ENCODE measurements at regions not wholly inside any gene's neighbourhood (a gene's known extent, or its start where the extent isn't known, plus 50 kb on each side); places are given as distances from the start of the nearest gene placed in this dataset.

DNA sequence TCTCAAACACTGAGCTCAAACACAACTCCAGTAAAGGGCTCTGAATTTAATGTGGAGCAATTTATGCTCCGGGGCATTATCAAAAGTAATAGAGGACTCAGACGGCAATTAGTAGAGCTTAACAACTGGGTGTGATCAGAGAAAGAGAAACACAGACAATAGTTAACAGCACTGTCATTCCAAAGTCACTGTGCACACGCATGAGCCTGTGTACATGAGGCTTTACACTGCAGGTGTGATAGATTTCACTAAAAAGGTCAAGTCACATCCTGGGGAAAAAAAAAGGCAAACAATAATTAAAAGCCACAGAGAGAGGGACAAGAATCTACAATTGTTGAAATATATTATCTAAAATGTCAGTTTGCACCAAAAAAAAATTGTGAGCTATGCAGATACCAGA lies 956.5 kb downstream of the CDH18 start:
- H3K27ac ChIP-seq (ENCODE audit: extremely low read depth, low read depth, low read length), result no peak overlapping the region
- H3K9me3 ChIP-seq (ENCODE audit: control insufficient read depth, insufficient read depth, low read depth, low read length), result no peaks in the 10 kb centered on the region
- H3K36me3 ChIP-seq (ENCODE audit: control insufficient read depth in 2 of 2, insufficient read depth in 1 of 2, low read length in 2 of 2), result no peaks in the 10 kb centered on the region
- H3K4me1 ChIP-seq (ENCODE audit: control insufficient read depth, insufficient read depth, low read length), result no peaks in the 10 kb centered on the region
- TF ChIP-seq, protein P1, sequence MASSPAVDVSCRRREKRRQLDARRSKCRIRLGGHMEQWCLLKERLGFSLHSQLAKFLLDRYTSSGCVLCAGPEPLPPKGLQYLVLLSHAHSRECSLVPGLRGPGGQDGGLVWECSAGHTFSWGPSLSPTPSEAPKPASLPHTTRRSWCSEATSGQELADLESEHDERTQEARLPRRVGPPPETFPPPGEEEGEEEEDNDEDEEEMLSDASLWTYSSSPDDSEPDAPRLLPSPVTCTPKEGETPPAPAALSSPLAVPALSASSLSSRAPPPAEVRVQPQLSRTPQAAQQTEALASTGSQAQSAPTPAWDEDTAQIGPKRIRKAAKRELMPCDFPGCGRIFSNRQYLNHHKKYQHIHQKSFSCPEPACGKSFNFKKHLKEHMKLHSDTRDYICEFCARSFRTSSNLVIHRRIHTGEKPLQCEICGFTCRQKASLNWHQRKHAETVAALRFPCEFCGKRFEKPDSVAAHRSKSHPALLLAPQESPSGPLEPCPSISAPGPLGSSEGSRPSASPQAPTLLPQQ (tag by site-specific recombination; IDR thresholded peaks at IDR 0.05), result no peak
- TF ChIP-seq, protein P2, sequence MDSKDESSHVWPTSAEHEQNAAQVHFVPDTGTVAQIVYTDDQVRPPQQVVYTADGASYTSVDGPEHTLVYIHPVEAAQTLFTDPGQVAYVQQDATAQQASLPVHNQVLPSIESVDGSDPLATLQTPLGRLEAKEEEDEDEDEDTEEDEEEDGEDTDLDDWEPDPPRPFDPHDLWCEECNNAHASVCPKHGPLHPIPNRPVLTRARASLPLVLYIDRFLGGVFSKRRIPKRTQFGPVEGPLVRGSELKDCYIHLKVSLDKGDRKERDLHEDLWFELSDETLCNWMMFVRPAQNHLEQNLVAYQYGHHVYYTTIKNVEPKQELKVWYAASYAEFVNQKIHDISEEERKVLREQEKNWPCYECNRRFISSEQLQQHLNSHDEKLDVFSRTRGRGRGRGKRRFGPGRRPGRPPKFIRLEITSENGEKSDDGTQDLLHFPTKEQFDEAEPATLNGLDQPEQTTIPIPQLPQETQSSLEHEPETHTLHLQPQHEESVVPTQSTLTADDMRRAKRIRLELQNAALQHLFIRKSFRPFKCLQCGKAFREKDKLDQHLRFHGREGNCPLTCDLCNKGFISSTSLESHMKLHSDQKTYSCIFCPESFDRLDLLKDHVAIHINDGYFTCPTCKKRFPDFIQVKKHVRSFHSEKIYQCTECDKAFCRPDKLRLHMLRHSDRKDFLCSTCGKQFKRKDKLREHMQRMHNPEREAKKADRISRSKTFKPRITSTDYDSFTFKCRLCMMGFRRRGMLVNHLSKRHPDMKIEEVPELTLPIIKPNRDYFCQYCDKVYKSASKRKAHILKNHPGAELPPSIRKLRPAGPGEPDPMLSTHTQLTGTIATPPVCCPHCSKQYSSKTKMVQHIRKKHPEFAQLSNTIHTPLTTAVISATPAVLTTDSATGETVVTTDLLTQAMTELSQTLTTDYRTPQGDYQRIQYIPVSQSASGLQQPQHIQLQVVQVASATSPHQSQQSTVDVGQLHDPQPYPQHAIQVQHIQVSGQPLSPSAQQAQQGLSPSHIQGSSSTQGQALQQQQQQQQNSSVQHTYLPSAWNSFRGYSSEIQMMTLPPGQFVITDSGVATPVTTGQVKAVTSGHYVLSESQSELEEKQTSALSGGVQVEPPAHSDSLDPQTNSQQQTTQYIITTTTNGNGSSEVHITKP (tag by site-specific recombination; IDR thresholded peaks at IDR 0.05), result no peak
- TF ChIP-seq TRIM28 (IDR thresholded peaks at IDR 0.05; ENCODE audit: borderline replicate concordance, low read length) (no peak), ZBTB17 (tag by site-specific recombination; IDR thresholded peaks at IDR 0.05) (no peak), ZSCAN30 (tag by site-specific recombination; IDR thresholded peaks at IDR 0.05) (no peak), ZNF510 (tag by site-specific recombination; IDR thresholded peaks at IDR 0.05; ENCODE audit: insufficient replicate concordance) (no peak), ZNF146 (tag by site-specific recombination; IDR thresholded peaks at IDR 0.05) (no peak), SCRT2 (tag by site-specific recombination; IDR thresholded peaks at IDR 0.05) (no peak), ZFHX2 (tag by site-specific recombination; conservative IDR thresholded peaks at IDR 0.05) (no peak), ZNF792 (tag by site-specific recombination; IDR thresholded peaks at IDR 0.05) (no peak), ZNF169 (tag by site-specific recombination; IDR thresholded peaks at IDR 0.05) (no peak), ZNF664 (tag by site-specific recombination; IDR thresholded peaks at IDR 0.05) (no peak), ZNF76 (tag by site-specific recombination; IDR thresholded peaks at IDR 0.05; ENCODE audit: borderline replicate concordance, low read depth) (no peak)
- TF ChIP-seq, protein P3, sequence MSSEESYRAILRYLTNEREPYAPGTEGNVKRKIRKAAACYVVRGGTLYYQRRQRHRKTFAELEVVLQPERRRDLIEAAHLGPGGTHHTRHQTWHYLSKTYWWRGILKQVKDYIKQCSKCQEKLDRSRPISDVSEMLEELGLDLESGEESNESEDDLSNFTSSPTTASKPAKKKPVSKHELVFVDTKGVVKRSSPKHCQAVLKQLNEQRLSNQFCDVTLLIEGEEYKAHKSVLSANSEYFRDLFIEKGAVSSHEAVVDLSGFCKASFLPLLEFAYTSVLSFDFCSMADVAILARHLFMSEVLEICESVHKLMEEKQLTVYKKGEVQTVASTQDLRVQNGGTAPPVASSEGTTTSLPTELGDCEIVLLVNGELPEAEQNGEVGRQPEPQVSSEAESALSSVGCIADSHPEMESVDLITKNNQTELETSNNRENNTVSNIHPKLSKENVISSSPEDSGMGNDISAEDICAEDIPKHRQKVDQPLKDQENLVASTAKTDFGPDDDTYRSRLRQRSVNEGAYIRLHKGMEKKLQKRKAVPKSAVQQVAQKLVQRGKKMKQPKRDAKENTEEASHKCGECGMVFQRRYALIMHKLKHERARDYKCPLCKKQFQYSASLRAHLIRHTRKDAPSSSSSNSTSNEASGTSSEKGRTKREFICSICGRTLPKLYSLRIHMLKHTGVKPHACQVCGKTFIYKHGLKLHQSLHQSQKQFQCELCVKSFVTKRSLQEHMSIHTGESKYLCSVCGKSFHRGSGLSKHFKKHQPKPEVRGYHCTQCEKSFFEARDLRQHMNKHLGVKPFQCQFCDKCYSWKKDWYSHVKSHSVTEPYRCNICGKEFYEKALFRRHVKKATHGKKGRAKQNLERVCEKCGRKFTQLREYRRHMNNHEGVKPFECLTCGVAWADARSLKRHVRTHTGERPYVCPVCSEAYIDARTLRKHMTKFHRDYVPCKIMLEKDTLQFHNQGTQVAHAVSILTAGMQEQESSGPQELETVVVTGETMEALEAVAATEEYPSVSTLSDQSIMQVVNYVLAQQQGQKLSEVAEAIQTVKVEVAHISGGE (tag by site-specific recombination; conservative IDR thresholded peaks at IDR 0.05; ENCODE audit: low read depth), result no peak
- no peak overlapping the region for H3K4me3 ChIP-seq (ENCODE audit: low read depth, low read length)
- POLR2A ChIA-PET, result no interaction called here
- CTCF ChIA-PET, result interaction anchor here (0.7 kb wide), 1 partner anchor 42 kb away, joined by 3 read pairs; no protein-coding TSS in a partner anchor

DNA sequence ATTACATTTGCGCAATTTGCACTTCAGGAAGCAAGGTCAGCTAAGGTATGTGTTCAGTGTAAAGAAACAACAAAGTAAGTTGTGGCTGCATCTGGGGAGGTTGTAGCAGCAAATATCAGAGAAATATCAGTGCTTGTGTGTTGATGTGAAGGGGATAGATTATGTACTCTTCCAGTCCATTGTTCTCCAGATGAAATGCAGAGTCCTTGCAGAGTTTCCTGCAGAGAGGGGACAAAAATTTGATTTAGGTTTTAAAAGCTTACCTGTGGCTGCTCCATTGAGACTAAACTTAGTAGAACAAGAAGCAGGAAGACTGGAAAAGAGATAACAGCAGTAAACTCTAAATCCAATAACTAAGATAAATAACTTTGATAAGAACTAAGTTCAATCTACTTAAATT lies 952.2 kb downstream of the CDH18 start:
- no peaks in the 10 kb centered on the region for H3K36me3 ChIP-seq (ENCODE audit: control insufficient read depth in 2 of 2, insufficient read depth in 1 of 2, low read length in 2 of 2)
- no peak overlapping the region for H3K4me3 ChIP-seq (ENCODE audit: low read depth, low read length)
- H3K27ac ChIP-seq (ENCODE audit: extremely low read depth, low read depth, low read length), result no peak overlapping the region
- TF ChIP-seq HOXA7 (CRISPR knock-in tag; IDR thresholded peaks at IDR 0.05; ENCODE audit: borderline replicate concordance), result no peak
- no peak for TF ChIP-seq ZNF292 (tag by site-specific recombination; IDR thresholded peaks at IDR 0.05; ENCODE audit: borderline replicate concordance, low read depth)
- TF ChIP-seq ZNF521 (tag by site-specific recombination; IDR thresholded peaks at IDR 0.05), result no peak
- no peak for TF ChIP-seq GLI4 (tag by site-specific recombination; IDR thresholded peaks at IDR 0.05)
- TF ChIP-seq YY1 (tag by site-specific recombination; IDR thresholded peaks at IDR 0.05), result no peak
- no peak for TF ChIP-seq ZBTB1 (tag by site-specific recombination; IDR thresholded peaks at IDR 0.05)
- no peak for TF ChIP-seq ZNF19 (tag by site-specific recombination; IDR thresholded peaks at IDR 0.05; ENCODE audit: low read depth)
- no peak for TF ChIP-seq ZNF24 (tag by site-specific recombination; IDR thresholded peaks at IDR 0.05)
- no peak for TF ChIP-seq ZNF426 (tag by site-specific recombination; IDR thresholded peaks at IDR 0.05)
- TF ChIP-seq ZNF433 (tag by site-specific recombination; IDR thresholded peaks at IDR 0.05; ENCODE audit: low read depth), result no peak
- ChIA-PET CTCF (no interaction called here), POLR2A (no interaction called here)
- no peaks in the 10 kb centered on the region for H3K9me3 ChIP-seq (ENCODE audit: control insufficient read depth, insufficient read depth, low read depth, low read length)
- H3K4me1 ChIP-seq (ENCODE audit: control insufficient read depth, insufficient read depth, low read length), result no peaks in the 10 kb centered on the region

Measured in HEK293 (cell line).